ENCODE measurements at regions not wholly inside any gene's neighbourhood (a gene's known extent, or its start where the extent isn't known, plus 50 kb on each side); places are given as distances from the start of the nearest gene placed in this dataset.

DNA sequence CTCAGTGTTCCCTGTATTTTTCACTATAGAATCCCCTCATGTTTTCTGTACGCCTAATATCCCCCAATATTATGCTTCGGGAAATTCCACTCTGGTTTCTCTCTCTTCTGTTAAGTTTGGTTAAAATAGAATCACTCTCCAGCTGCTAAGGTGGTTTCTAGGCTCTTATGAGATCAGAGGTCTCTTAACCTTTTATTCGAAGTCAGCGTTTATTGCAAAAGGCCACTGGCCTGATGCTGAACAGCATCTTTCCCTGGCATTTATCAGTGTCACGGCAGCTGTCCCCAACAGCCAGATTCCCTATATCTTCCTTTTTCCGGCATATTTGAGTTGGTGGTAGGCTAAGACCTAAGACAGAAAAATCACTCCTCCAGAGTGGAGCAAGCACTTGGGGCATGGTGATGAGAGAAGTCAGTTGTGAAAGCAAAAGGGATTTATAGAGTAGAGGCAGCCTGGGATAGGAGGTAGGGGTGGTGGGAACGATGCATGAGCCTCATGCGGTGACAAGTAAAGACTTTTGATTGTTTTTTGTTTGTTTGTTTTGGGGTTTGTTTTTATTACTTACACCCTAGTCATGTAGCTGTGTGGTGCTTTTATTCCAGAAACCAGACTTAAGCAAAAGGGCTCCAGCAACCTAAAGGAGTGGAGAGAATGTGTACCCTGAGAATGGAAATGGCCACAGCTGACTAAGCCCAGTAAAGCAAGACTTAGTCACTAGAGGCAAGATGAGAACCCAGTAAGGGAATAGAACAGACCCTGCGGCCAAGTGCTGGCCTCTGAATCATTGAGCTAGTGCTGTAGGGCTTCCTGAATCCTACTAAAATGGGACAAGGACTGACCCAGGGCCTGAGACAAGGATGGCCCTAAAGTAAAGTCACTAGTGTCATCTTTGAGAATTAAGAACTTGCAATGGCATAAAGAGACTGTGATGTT is 197.6 kb upstream of the PRNP start:
- TF ChIP-seq, protein P1, sequence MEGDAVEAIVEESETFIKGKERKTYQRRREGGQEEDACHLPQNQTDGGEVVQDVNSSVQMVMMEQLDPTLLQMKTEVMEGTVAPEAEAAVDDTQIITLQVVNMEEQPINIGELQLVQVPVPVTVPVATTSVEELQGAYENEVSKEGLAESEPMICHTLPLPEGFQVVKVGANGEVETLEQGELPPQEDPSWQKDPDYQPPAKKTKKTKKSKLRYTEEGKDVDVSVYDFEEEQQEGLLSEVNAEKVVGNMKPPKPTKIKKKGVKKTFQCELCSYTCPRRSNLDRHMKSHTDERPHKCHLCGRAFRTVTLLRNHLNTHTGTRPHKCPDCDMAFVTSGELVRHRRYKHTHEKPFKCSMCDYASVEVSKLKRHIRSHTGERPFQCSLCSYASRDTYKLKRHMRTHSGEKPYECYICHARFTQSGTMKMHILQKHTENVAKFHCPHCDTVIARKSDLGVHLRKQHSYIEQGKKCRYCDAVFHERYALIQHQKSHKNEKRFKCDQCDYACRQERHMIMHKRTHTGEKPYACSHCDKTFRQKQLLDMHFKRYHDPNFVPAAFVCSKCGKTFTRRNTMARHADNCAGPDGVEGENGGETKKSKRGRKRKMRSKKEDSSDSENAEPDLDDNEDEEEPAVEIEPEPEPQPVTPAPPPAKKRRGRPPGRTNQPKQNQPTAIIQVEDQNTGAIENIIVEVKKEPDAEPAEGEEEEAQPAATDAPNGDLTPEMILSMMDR (IDR thresholded peaks at IDR 0.05 in 8 of 11, conservative IDR thresholded peaks at IDR 0.05 in 3 of 11): no peak
- TF ChIP-seq POLR2A (IDR thresholded peaks at IDR 0.05): no peak
- TF ChIP-seq POLR2AphosphoS5 (IDR thresholded peaks at IDR 0.05): no peak
